ENCODE measurements at regions not wholly inside any gene's neighbourhood (a gene's known extent, or its start where the extent isn't known, plus 50 kb on each side); places are given as distances from the start of the nearest gene placed in this dataset.

DNA sequence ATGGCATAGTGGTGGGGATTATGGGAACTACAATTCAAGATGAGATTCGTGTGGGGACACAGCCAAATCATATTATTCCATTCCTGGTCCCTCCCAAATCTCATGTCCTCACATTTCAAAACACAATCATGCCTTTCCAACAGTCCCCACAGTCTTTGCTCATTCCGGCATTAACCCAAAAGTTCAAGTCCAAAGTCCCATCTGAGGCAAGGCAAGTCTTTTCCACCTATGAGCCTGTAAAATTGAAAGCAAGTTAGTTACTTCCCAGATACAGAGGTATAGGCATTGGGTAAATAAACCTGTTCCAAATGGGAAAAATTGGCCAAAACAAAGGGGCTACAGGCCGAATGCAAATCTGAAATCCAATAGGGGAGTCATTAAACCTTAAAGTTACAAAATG, 1063.2 kb downstream of the CDH11 start:
- no peak overlapping the region for H3K4me3 ChIP-seq
- no peaks in the 10 kb centered on the region for H3K4me1 ChIP-seq
- no peak overlapping the region for H3K9ac ChIP-seq
- no peak overlapping the region for H3K4me2 ChIP-seq
- no peaks in the 10 kb centered on the region for H3K27me3 ChIP-seq
- no peaks in the 10 kb centered on the region for H4K20me1 ChIP-seq
- no peaks in the 10 kb centered on the region for H3K36me3 ChIP-seq
- no peak overlapping the region for H3K27ac ChIP-seq
- H3K9me3 ChIP-seq, result no peaks in the 10 kb centered on the region
- TF ChIP-seq Cebpa-rat (IDR thresholded peaks at IDR 0.05), result no peak

- Histone ChIP-seq H3K4me2 (no peak overlapping the region), H3K27ac (no peak overlapping the region), H3K9ac (no peak overlapping the region), H3K36me3 (no peaks in the 10 kb centered on the region), H3K9me3 (no peaks in the 10 kb centered on the region), H3K27me3 (no peaks in the 10 kb centered on the region), H4K20me1 (no peaks in the 10 kb centered on the region), H3K4me1 (no peaks in the 10 kb centered on the region), H3K4me3 (no peak overlapping the region)
- no peak for TF ChIP-seq Cebpa-rat (IDR thresholded peaks at IDR 0.05)
These were observed 1070.0 kb downstream of the CDH11 start for GRCh38 chr16:64051824-64052223.

- Histone ChIP-seq H3K36me3 (no peaks in the 10 kb centered on the region), H3K27me3 (no peaks in the 10 kb centered on the region), H3K4me1 (no peaks in the 10 kb centered on the region), H3K9me3 (no peaks in the 10 kb centered on the region), H3K9ac (no peak overlapping the region), H4K20me1 (no peaks in the 10 kb centered on the region), H3K27ac (no peak overlapping the region), H3K4me3 (no peak overlapping the region), H3K4me2 (no peak overlapping the region)
- no peak for TF ChIP-seq Cebpa-rat (IDR thresholded peaks at IDR 0.05)
These were observed 1074.0 kb downstream of the CDH11 start for GRCh38 chr16:64047878-64048277.

- Histone ChIP-seq H3K36me3 (no peaks in the 10 kb centered on the region), H4K20me1 (no peaks in the 10 kb centered on the region)
These were observed 1074.7 kb downstream of the CDH11 start for GRCh38 chr16:64047207-64047606.

DNA sequence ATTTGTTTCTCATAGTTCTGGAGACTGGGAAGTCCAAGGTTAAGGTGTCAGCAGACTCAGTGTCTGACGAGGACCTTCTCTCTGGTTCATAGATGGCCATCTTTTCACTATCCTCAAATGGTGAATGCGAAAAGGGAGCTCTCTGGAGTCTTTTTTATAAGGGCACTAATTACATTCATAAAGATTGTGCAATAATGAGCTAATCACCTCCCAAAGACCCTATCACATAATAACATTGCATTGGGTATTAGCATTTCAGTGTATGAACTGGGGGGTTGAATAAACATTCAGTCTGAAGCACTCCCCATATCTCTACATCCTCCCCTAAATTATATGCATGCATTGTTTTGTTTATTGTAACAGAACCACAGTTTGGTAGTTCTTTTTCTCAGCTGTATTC, 1086.5 kb downstream of the CDH11 start:
- Histone ChIP-seq H4K20me1 (no peaks in the 10 kb centered on the region), H3K4me1 (no peaks in the 10 kb centered on the region), H3K9ac (no peak overlapping the region), H3K36me3 (no peaks in the 10 kb centered on the region), H3K27ac (no peak overlapping the region), H3K9me3 (no peaks in the 10 kb centered on the region), H3K4me2 (no peak overlapping the region), H3K27me3 (no peaks in the 10 kb centered on the region), H3K4me3 (no peak overlapping the region)
- peak; percentile 48; the same call in 1 of the 2 replicates for TF ChIP-seq Cebpa-rat (IDR thresholded peaks at IDR 0.05)

More at GRCh38 chr16:64047207-64047606, 1074.7 kb downstream of the CDH11 start:
- no peaks in the 10 kb centered on the region for H3K9me3 ChIP-seq
- no peaks in the 10 kb centered on the region for H3K27me3 ChIP-seq
- no peak overlapping the region for H3K4me3 ChIP-seq
- no peak overlapping the region for H3K27ac ChIP-seq
- H3K9ac ChIP-seq, result no peak overlapping the region
- no peak overlapping the region for H3K4me2 ChIP-seq
- no peaks in the 10 kb centered on the region for H3K4me1 ChIP-seq
- TF ChIP-seq Cebpa-rat (IDR thresholded peaks at IDR 0.05), result no peak

DNA sequence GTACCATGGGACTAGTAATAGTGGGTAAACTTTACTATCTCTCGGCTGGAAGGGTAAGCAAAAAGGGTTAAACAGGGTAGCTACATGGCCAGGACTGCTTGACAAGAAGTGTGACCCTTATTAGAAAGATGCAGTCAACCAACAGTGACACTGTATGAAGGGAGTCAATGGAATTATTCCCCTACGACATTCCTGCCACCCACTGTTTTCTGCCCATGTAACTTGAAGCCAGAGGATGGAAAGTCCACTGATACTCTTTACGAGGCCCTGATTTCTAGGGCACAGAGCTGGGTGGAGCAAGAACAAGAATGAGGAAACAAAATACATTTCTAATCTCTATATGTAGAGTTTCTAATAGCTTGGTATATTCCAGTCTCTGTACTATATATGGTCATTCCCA, 1102.5 kb downstream of the CDH11 start:
- no peaks in the 10 kb centered on the region for H3K27me3 ChIP-seq
- no peak overlapping the region for H3K9ac ChIP-seq
- no peak for TF ChIP-seq Cebpa-rat (IDR thresholded peaks at IDR 0.05)
- H4K20me1 ChIP-seq, result no peaks in the 10 kb centered on the region
- H3K36me3 ChIP-seq, result no peaks in the 10 kb centered on the region
- no peaks in the 10 kb centered on the region for H3K9me3 ChIP-seq
- 0 out of 2 replicates have a peak, but pooled peaks cover under 1% of the 10 kb centered on the region for H3K4me1 ChIP-seq
- H3K27ac ChIP-seq, result no peak overlapping the region
- no peak overlapping the region for H3K4me2 ChIP-seq
- no peak overlapping the region for H3K4me3 ChIP-seq

- Histone ChIP-seq H4K20me1 (no peaks in the 10 kb centered on the region), H3K4me3 (no peak overlapping the region), H3K36me3 (no peaks in the 10 kb centered on the region), H3K27me3 (no peaks in the 10 kb centered on the region), H3K4me2 (no peak overlapping the region), H3K9me3 (no peaks in the 10 kb centered on the region), H3K9ac (no peak overlapping the region), H3K27ac (no peak overlapping the region), H3K4me1 (0 out of 2 replicates have a peak, but pooled peaks cover 6% of the 10 kb centered on the region)
- no peak for TF ChIP-seq Cebpa-rat (IDR thresholded peaks at IDR 0.05)
These were observed 1104.1 kb downstream of the CDH11 start for GRCh38 chr16:64017796-64018195.

- Histone ChIP-seq H3K9me3 (no peaks in the 10 kb centered on the region), H3K4me1 (0 out of 2 replicates have a peak, but pooled peaks cover 6% of the 10 kb centered on the region), H4K20me1 (no peaks in the 10 kb centered on the region), H3K4me2 (0 out of 2 replicates have a peak overlapping the region, but pooled peaks have one; percentile 19), H3K27ac (no peak overlapping the region), H3K27me3 (no peaks in the 10 kb centered on the region), H3K9ac (no peak overlapping the region), H3K4me3 (no peak overlapping the region), H3K36me3 (no peaks in the 10 kb centered on the region)
- no peak for TF ChIP-seq Cebpa-rat (IDR thresholded peaks at IDR 0.05)
These were observed 1108.0 kb downstream of the CDH11 start for GRCh38 chr16:64013856-64014255.

DNA sequence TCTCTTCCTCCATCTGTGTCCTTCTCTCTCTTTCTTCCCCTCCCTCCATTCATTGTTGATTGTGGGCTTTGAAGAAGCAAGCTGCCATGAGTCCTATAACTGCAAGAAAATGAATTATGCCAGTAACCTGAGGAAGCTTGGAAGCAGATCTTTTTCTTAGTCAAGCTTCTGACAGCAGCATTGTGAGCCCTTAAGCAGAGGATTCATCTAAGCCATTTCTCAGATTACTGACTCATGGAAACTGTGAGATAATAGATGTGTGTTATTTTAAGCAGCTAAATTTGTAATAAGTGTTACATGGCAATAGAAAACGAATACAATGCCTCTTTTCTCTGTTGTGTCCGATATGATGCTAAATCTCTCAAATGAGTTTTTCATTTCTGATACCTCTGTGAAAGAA, 1109.7 kb downstream of the CDH11 start:
- Histone ChIP-seq H3K4me1 (0 out of 2 replicates have a peak, but pooled peaks cover 6% of the 10 kb centered on the region), H3K27me3 (no peaks in the 10 kb centered on the region), H3K27ac (no peak overlapping the region), H3K9ac (no peak overlapping the region), H3K4me3 (no peak overlapping the region), H3K4me2 (no peak overlapping the region), H4K20me1 (no peaks in the 10 kb centered on the region), H3K9me3 (no peaks in the 10 kb centered on the region), H3K36me3 (no peaks in the 10 kb centered on the region)
- TF ChIP-seq Cebpa-rat (IDR thresholded peaks at IDR 0.05), result no peak

- Histone ChIP-seq H3K9ac (no peak overlapping the region), H3K9me3 (no peaks in the 10 kb centered on the region), H3K4me3 (no peak overlapping the region), H3K4me1 (0 out of 2 replicates have a peak, but pooled peaks cover 6% of the 10 kb centered on the region), H3K27ac (no peak overlapping the region), H3K36me3 (no peaks in the 10 kb centered on the region), H4K20me1 (no peaks in the 10 kb centered on the region), H3K4me2 (no peak overlapping the region), H3K27me3 (no peaks in the 10 kb centered on the region)
- TF ChIP-seq Cebpa-rat (IDR thresholded peaks at IDR 0.05), result no peak
These were observed 1110.2 kb downstream of the CDH11 start for GRCh38 chr16:64011650-64012049.

DNA sequence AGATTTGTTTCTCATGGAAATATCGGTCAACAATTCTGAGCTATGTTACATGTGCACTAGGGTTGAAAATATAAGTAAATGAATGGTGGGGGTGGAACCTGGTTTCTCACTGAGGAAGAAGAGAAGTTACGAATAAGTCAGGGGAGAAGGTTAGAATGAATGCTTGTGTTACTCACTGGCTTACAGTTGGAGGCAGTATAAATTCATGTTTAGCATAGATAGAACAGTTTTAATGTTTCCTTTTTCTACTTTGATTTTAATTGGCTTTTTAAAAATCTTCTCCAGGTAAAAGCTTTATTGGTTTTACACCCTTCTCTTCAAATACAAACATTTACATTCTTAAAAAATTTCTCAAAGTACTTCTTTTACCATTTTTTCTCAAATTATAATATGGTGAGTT, 1113.7 kb downstream of the CDH11 start:
- no peak overlapping the region for H3K9ac ChIP-seq
- H3K9me3 ChIP-seq, result no peaks in the 10 kb centered on the region
- no peaks in the 10 kb centered on the region for H4K20me1 ChIP-seq
- H3K27ac ChIP-seq, result no peak overlapping the region
- no peak for TF ChIP-seq Cebpa-rat (IDR thresholded peaks at IDR 0.05)
- H3K27me3 ChIP-seq, result no peaks in the 10 kb centered on the region
- no peaks in the 10 kb centered on the region for H3K4me1 ChIP-seq
- no peak overlapping the region for H3K4me2 ChIP-seq
- H3K4me3 ChIP-seq, result no peak overlapping the region
- no peaks in the 10 kb centered on the region for H3K36me3 ChIP-seq

All from BLaER1 (cell line).